ENCODE measurements at regions not wholly inside any gene's neighbourhood (a gene's known extent, or its start where the extent isn't known, plus 50 kb on each side); places are given as distances from the start of the nearest gene placed in this dataset.
"Not testable (repeated sequence)": the region's sequence is repeated elsewhere in the genome, so short reads cannot be mapped to it uniquely, and the experiment has no call there.

GRCh38 chr5:50581845-50582244 lies 84.6 kb upstream of the PARP8 start:
- not testable (repeated sequence) for TF ChIP-seq POLR2AphosphoS5 (IDR thresholded peaks at IDR 0.05; ENCODE audit: low read depth, low read length); POLR2A (IDR thresholded peaks at IDR 0.05; ENCODE audit: low read depth, low read length); TAF1 (IDR thresholded peaks at IDR 0.05; ENCODE audit: low read depth, low read length); PAX5 (IDR thresholded peaks at IDR 0.05; ENCODE audit: insufficient read depth, low read length, severe bottlenecking); SPI1 (IDR thresholded peaks at IDR 0.05; ENCODE audit: low read depth, low read length)
